ENCODE measurements at regions not wholly inside any gene's neighbourhood (a gene's known extent, or its start where the extent isn't known, plus 50 kb on each side); places are given as distances from the start of the nearest gene placed in this dataset.

DNA sequence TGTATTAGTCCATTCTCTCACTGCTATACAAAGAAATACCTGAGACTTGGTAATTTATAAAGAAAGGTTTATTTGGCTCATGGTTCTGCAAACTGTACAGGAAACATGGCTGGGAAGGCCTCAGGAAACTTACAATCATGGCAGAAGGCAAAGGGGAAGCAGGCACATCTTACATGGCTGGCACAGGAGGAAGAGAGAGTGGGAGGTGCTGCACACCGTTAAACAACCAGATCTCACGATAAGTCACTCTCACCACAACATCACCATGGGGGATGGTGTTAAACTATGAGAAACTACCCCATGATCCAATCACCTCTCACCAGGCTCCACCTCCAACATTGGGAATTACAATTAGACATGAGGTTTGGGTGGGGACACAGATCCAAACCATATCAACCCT is 191.8 kb upstream of the PLXNC1 start:
- Histone ChIP-seq H3K27me3 (no peaks in the 10 kb centered on the region), H3K27ac (no peak overlapping the region), H3K4me3 (ENCODE audit: low read depth in 1 of 2, low read length in 1 of 2) (no peak overlapping the region), H3K9me3 (no peaks in the 10 kb centered on the region), H3K36me3 (no peaks in the 10 kb centered on the region), H3K4me1 (ENCODE audit: control insufficient read depth in 1 of 2, insufficient read depth in 1 of 2, low read depth in 1 of 2, low read length in 1 of 2) (no peaks in the 10 kb centered on the region)
- TF ChIP-seq CTCF (IDR thresholded peaks at IDR 0.05), result no peak

- TF ChIP-seq CTCF (IDR thresholded peaks at IDR 0.05), result no peak
- Histone ChIP-seq H3K4me1 (ENCODE audit: control insufficient read depth in 1 of 2, insufficient read depth in 1 of 2, low read depth in 1 of 2, low read length in 1 of 2) (no peaks in the 10 kb centered on the region), H3K27me3 (no peaks in the 10 kb centered on the region), H3K27ac (no peak overlapping the region), H3K9me3 (no peaks in the 10 kb centered on the region), H3K36me3 (no peaks in the 10 kb centered on the region), H3K4me3 (ENCODE audit: low read depth in 1 of 2, low read length in 1 of 2) (no peak overlapping the region)
Measured at GRCh38 chr12:93957168-93957567, 191.2 kb upstream of the PLXNC1 start.

- no peak for TF ChIP-seq CTCF (IDR thresholded peaks at IDR 0.05)
- no peaks in the 10 kb centered on the region for H3K4me1 ChIP-seq (ENCODE audit: control insufficient read depth in 1 of 2, insufficient read depth in 1 of 2, low read depth in 1 of 2, low read length in 1 of 2)
- H3K27me3 ChIP-seq, result no peaks in the 10 kb centered on the region
- H3K36me3 ChIP-seq, result no peaks in the 10 kb centered on the region
- no peaks in the 10 kb centered on the region for H3K9me3 ChIP-seq
- H3K4me3 ChIP-seq (ENCODE audit: low read depth in 1 of 2, low read length in 1 of 2), result no peak overlapping the region
- H3K27ac ChIP-seq, result no peak overlapping the region
Measured at GRCh38 chr12:93957870-93958269, 190.5 kb upstream of the PLXNC1 start.

- no peak overlapping the region for H3K27ac ChIP-seq
- no peaks in the 10 kb centered on the region for H3K36me3 ChIP-seq
- no peak for TF ChIP-seq CTCF (IDR thresholded peaks at IDR 0.05)
- no peak overlapping the region for H3K4me3 ChIP-seq (ENCODE audit: low read depth in 1 of 2, low read length in 1 of 2)
- H3K4me1 ChIP-seq (ENCODE audit: control insufficient read depth in 1 of 2, insufficient read depth in 1 of 2, low read depth in 1 of 2, low read length in 1 of 2), result no peaks in the 10 kb centered on the region
- H3K27me3 ChIP-seq, result no peaks in the 10 kb centered on the region
- H3K9me3 ChIP-seq, result no peaks in the 10 kb centered on the region
Measured at GRCh38 chr12:93959657-93960056, 188.7 kb upstream of the PLXNC1 start.

- Histone ChIP-seq H3K4me3 (ENCODE audit: low read depth in 1 of 2, low read length in 1 of 2) (no peak overlapping the region), H3K9me3 (no peaks in the 10 kb centered on the region), H3K27me3 (no peaks in the 10 kb centered on the region), H3K36me3 (no peaks in the 10 kb centered on the region), H3K27ac (no peak overlapping the region), H3K4me1 (ENCODE audit: control insufficient read depth in 1 of 2, insufficient read depth in 1 of 2, low read depth in 1 of 2, low read length in 1 of 2) (no peaks in the 10 kb centered on the region)
- TF ChIP-seq CTCF (IDR thresholded peaks at IDR 0.05), result no peak
Measured at GRCh38 chr12:93960521-93960920, 187.9 kb upstream of the PLXNC1 start.

GRCh38 chr12:93962336-93962735 is 186.0 kb upstream of the PLXNC1 start:
- Histone ChIP-seq H3K4me3 (ENCODE audit: low read depth in 1 of 2, low read length in 1 of 2) (no peak overlapping the region), H3K9me3 (no peaks in the 10 kb centered on the region), H3K27ac (no peak overlapping the region), H3K36me3 (no peaks in the 10 kb centered on the region), H3K27me3 (no peaks in the 10 kb centered on the region), H3K4me1 (ENCODE audit: control insufficient read depth in 1 of 2, insufficient read depth in 1 of 2, low read depth in 1 of 2, low read length in 1 of 2) (no peaks in the 10 kb centered on the region)
- no peak for TF ChIP-seq CTCF (IDR thresholded peaks at IDR 0.05)

Data from neutrophil (primary cell).